ENCODE measurements at regions not wholly inside any gene's neighbourhood (a gene's known extent, or its start where the extent isn't known, plus 50 kb on each side); places are given as distances from the start of the nearest gene placed in this dataset.

- CTCF ChIA-PET: no interaction called here
- POLR2A ChIA-PET: no interaction called here
These were observed 51.7 kb upstream of the NFKBIA start for GRCh38 chr14:35456261-35456660.

DNA sequence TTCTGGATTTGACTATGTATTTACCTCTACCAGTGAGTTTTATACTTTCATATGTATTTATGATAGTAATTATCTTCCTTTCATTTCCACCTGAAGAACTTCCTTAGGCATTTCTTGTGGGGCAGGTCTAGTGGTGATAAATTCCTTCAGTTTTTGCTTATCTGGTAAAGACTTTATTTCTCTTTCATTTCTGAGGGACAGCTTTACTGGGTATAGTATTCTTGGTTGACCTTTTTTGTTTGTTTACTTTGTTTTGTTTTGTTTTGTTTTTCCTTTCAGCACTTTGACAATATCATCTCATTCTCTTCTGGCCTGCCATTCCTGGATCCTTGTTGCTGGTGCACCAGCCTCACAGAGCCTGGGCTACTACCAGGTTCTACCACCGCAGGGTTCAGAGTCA lies 53.9 kb upstream of the NFKBIA start:
- ChIA-PET CTCF (interaction anchor here (1.6 kb wide), 1 partner anchor 113 kb away, joined by 3 read pairs; no protein-coding TSS in a partner anchor), POLR2A (no interaction called here)

DNA sequence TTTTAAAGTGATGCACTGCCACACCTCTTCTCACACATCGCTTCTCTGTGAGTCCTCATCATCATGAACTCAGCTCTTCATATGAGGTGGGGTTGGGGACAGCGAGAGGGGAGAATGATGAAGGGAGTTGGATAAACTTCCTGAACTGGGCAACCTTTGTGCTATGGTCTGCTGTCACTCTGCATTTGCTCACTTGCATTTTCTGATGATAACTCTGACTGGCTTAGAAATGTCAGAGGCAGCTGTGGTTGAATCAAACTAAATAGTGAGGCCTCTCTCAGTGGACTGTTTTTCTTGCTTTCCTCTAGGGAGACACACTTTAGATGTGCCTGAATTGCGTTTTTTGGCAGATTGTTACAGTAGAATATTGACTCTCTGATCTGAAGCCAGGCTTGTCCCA lies 55.2 kb upstream of the NFKBIA start:
- CTCF ChIA-PET: no interaction called here
- POLR2A ChIA-PET: no interaction called here

- POLR2A ChIA-PET: no interaction called here
These were observed 63.2 kb upstream of the INSM2 start for GRCh38 chr14:35470755-35471154.

DNA sequence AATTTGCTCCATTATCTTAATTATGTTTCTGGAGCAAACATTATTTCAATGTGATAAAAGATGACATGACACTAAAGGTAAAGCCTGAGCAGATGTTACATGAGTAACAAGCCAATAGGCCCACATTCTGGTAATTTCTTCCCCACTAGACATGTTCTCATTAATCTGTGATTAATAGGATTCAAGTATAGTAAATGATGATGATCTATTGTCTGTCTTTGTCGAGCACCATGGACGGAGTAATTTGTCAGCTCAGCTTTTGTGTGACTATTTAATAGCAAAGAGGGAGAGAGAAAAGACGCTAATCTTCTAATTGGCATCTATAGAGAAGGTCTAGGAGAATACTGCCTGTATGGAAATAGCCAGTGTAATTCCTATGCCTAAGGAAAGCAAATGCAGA lies 62.2 kb upstream of the INSM2 start:
- CTCF ChIA-PET: no interaction called here
- POLR2A ChIA-PET: no interaction called here

More at GRCh38 chr14:35470755-35471154, 63.2 kb upstream of the INSM2 start:
- CTCF ChIA-PET: no interaction called here

- ChIA-PET POLR2A (no interaction called here), CTCF (no interaction called here)
These were observed 59.6 kb upstream of the INSM2 start for GRCh38 chr14:35474323-35474722.

DNA sequence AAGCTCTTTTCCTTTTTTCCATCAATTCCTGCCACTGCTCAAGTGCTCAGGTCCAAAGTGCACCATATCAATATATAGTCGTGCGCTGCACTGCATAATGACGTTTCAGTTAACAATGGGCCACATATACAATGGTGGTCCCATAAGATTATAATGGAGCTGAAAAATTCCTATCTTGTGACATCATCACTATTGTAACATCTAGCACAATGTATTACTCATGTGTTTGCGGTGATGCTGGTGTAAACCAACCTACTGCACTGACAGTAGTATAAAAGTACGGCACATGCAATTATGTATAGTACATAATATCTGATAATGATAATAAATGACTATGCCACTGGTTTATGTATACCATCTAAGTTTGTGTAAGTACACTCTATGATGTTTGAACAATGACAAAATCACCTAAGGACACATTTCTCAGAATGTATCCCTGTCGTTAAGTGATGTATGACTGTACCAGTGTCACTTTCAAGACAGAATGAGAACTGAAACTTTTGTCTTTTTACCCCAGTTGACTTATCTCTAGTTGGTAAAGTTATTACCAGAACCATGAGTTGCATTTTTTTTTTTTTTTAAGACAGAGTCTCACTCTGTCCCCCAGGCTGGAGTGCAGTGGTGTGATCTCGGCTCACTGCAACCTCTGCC lies 53.7 kb upstream of the INSM2 start:
- POLR2A ChIA-PET: no interaction called here
- CTCF ChIA-PET: no interaction called here

GRCh38 chr14:35482994-35483515 lies 50.9 kb upstream of the INSM2 start:
- POLR2A ChIA-PET: no interaction called here
- CTCF ChIA-PET: no interaction called here
